ENCODE measurements at regions not wholly inside any gene's neighbourhood (a gene's known extent, or its start where the extent isn't known, plus 50 kb on each side); places are given as distances from the start of the nearest gene placed in this dataset.

GRCh38 chrX:79559290-79559689 is 192.2 kb upstream of the ITM2A start:
- ChIA-PET POLR2A (no interaction called here), CTCF (no interaction called here)
- TF ChIP-seq CREM (CRISPR knock-in tag; IDR thresholded peaks at IDR 0.05) (no peak), ARID4B (CRISPR knock-in tag; IDR thresholded peaks at IDR 0.05; ENCODE audit: borderline replicate concordance) (no peak), JUN (CRISPR knock-in tag; IDR thresholded peaks at IDR 0.05) (no peak), ZNF416 (CRISPR knock-in tag; IDR thresholded peaks at IDR 0.05) (no peak), E2F1 (CRISPR knock-in tag; IDR thresholded peaks at IDR 0.05) (no peak)
- TF ChIP-seq, protein P1, sequence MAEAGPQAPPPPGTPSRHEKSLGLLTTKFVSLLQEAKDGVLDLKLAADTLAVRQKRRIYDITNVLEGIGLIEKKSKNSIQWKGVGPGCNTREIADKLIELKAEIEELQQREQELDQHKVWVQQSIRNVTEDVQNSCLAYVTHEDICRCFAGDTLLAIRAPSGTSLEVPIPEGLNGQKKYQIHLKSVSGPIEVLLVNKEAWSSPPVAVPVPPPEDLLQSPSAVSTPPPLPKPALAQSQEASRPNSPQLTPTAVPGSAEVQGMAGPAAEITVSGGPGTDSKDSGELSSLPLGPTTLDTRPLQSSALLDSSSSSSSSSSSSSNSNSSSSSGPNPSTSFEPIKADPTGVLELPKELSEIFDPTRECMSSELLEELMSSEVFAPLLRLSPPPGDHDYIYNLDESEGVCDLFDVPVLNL (CRISPR knock-in tag; IDR thresholded peaks at IDR 0.05; ENCODE audit: borderline replicate concordance, low read depth), result no peak
- peaks cover 12% of the 10 kb centered on the region; the same call in 1 of the 2 replicates for H3K9me3 Mint-ChIP-seq
- H3K36me3 Mint-ChIP-seq, result 0 out of 2 replicates have a peak, but pooled peaks cover 5% of the 10 kb centered on the region
- H3K4me1 Mint-ChIP-seq, result no peaks in the 10 kb centered on the region
- no peaks in the 10 kb centered on the region for H3K27me3 Mint-ChIP-seq (ENCODE audit: low read depth)
- H3K4me3 Mint-ChIP-seq, result no peak overlapping the region
- DNase-seq (ENCODE audit: low spot score), result no peak
- ATAC-seq, result no peak
- H3K27ac Mint-ChIP-seq, result no peak overlapping the region

- no peak for ATAC-seq
- no peak overlapping the region for H3K4me3 Mint-ChIP-seq
- no peak overlapping the region for H3K27ac Mint-ChIP-seq
- no peaks in the 10 kb centered on the region for H3K27me3 Mint-ChIP-seq (ENCODE audit: low read depth)
- TF ChIP-seq CREM (CRISPR knock-in tag; IDR thresholded peaks at IDR 0.05) (no peak), NR2C2 (CRISPR knock-in tag; IDR thresholded peaks at IDR 0.05) (no peak), ESRRA (CRISPR knock-in tag; IDR thresholded peaks at IDR 0.05; ENCODE audit: borderline replicate concordance) (no peak), FOXJ3 (CRISPR knock-in tag; IDR thresholded peaks at IDR 0.05; ENCODE audit: borderline replicate concordance) (no peak), SMAD4 (CRISPR knock-in tag; IDR thresholded peaks at IDR 0.05) (no peak), ZNF121 (CRISPR knock-in tag; IDR thresholded peaks at IDR 0.05) (no peak), ZNF138 (CRISPR knock-in tag; conservative IDR thresholded peaks at IDR 0.05) (no peak), MXD4 (CRISPR knock-in tag; IDR thresholded peaks at IDR 0.05; ENCODE audit: borderline replicate concordance) (no peak), ZNF263 (CRISPR knock-in tag; IDR thresholded peaks at IDR 0.05; ENCODE audit: low read depth) (no peak), ZNF416 (CRISPR knock-in tag; IDR thresholded peaks at IDR 0.05) (no peak), ZNF317 (CRISPR knock-in tag; IDR thresholded peaks at IDR 0.05; ENCODE audit: borderline replicate concordance, low read depth) (no peak)
- TF ChIP-seq, protein P2, sequence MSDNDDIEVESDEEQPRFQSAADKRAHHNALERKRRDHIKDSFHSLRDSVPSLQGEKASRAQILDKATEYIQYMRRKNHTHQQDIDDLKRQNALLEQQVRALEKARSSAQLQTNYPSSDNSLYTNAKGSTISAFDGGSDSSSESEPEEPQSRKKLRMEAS (CRISPR knock-in tag; IDR thresholded peaks at IDR 0.05), result no peak
- TF ChIP-seq, protein P3, sequence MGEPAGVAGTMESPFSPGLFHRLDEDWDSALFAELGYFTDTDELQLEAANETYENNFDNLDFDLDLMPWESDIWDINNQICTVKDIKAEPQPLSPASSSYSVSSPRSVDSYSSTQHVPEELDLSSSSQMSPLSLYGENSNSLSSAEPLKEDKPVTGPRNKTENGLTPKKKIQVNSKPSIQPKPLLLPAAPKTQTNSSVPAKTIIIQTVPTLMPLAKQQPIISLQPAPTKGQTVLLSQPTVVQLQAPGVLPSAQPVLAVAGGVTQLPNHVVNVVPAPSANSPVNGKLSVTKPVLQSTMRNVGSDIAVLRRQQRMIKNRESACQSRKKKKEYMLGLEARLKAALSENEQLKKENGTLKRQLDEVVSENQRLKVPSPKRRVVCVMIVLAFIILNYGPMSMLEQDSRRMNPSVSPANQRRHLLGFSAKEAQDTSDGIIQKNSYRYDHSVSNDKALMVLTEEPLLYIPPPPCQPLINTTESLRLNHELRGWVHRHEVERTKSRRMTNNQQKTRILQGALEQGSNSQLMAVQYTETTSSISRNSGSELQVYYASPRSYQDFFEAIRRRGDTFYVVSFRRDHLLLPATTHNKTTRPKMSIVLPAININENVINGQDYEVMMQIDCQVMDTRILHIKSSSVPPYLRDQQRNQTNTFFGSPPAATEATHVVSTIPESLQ (CRISPR knock-in tag; IDR thresholded peaks at IDR 0.05), result no peak
- TF ChIP-seq, protein P1 (CRISPR knock-in tag; IDR thresholded peaks at IDR 0.05; ENCODE audit: borderline replicate concordance, low read depth), result no peak
- TF ChIP-seq, protein P4, sequence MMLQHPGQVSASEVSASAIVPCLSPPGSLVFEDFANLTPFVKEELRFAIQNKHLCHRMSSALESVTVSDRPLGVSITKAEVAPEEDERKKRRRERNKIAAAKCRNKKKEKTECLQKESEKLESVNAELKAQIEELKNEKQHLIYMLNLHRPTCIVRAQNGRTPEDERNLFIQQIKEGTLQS (CRISPR knock-in tag; conservative IDR thresholded peaks at IDR 0.05), result no peak
- TF ChIP-seq, protein P5, sequence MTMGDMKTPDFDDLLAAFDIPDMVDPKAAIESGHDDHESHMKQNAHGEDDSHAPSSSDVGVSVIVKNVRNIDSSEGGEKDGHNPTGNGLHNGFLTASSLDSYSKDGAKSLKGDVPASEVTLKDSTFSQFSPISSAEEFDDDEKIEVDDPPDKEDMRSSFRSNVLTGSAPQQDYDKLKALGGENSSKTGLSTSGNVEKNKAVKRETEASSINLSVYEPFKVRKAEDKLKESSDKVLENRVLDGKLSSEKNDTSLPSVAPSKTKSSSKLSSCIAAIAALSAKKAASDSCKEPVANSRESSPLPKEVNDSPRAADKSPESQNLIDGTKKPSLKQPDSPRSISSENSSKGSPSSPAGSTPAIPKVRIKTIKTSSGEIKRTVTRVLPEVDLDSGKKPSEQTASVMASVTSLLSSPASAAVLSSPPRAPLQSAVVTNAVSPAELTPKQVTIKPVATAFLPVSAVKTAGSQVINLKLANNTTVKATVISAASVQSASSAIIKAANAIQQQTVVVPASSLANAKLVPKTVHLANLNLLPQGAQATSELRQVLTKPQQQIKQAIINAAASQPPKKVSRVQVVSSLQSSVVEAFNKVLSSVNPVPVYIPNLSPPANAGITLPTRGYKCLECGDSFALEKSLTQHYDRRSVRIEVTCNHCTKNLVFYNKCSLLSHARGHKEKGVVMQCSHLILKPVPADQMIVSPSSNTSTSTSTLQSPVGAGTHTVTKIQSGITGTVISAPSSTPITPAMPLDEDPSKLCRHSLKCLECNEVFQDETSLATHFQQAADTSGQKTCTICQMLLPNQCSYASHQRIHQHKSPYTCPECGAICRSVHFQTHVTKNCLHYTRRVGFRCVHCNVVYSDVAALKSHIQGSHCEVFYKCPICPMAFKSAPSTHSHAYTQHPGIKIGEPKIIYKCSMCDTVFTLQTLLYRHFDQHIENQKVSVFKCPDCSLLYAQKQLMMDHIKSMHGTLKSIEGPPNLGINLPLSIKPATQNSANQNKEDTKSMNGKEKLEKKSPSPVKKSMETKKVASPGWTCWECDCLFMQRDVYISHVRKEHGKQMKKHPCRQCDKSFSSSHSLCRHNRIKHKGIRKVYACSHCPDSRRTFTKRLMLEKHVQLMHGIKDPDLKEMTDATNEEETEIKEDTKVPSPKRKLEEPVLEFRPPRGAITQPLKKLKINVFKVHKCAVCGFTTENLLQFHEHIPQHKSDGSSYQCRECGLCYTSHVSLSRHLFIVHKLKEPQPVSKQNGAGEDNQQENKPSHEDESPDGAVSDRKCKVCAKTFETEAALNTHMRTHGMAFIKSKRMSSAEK (CRISPR knock-in tag; IDR thresholded peaks at IDR 0.05; ENCODE audit: borderline replicate concordance), result no peak
- H3K9me3 Mint-ChIP-seq, result peaks cover 17% of the 10 kb centered on the region; the same call in 1 of the 2 replicates
- ChIA-PET CTCF (no interaction called here), POLR2A (no interaction called here)
- no peaks in the 10 kb centered on the region for H3K4me1 Mint-ChIP-seq
- no peak for DNase-seq (ENCODE audit: low spot score)
- 0 out of 2 replicates have a peak, but pooled peaks cover 10% of the 10 kb centered on the region for H3K36me3 Mint-ChIP-seq
Observed at GRCh38 chrX:79557212-79557611, 190.1 kb upstream of the ITM2A start.

Data from WTC11 (cell line).